AG04449 (cell line): ENCODE measurements at regions not wholly inside any gene's neighbourhood (a gene's known extent, or its start where the extent isn't known, plus 50 kb on each side); places are given as distances from the start of the nearest gene placed in this dataset.

Experiments used
- CTCF ChIA-PET: fragments of 350-600 bp; formaldehyde crosslinking; extraction: SDS; loops from one replicate; lab custom pipeline; 2021; ENCODE audit warnings: antibody characterized with exemption; lab: Yijun Ruan, JAX
- POLR2A ChIA-PET: fragments of 400-600, 350-600 bp; formaldehyde crosslinking; extraction: SDS; loops from one replicate; lab custom pipeline; 2020; ENCODE audit warnings: antibody characterized with exemption, inconsistent platforms; lab: Yijun Ruan, JAX
- DNase-seq: peaks from one replicate; pipeline ENCODE4 v3.0.0-alpha.2; 2010; ENCODE audit warnings: low read depth, low spot score
- H3K4me3 ChIP-seq: 2 replicates; pipeline ENCODE4 v1.5.1; 2011; ENCODE audit warnings: low read depth, mild to moderate bottlenecking, control low read depth, low read length
- CTCF ChIP-seq: IDR thresholded peaks from one replicate; pipeline ENCODE4 v1.5.1; 2011; ENCODE audit warnings: mild to moderate bottlenecking, moderate library complexity, low read length, control low read depth, inconsistent platforms; ENCODE audit not compliant: insufficient read depth; ENCODE audit errors: missing control alignments

DNA sequence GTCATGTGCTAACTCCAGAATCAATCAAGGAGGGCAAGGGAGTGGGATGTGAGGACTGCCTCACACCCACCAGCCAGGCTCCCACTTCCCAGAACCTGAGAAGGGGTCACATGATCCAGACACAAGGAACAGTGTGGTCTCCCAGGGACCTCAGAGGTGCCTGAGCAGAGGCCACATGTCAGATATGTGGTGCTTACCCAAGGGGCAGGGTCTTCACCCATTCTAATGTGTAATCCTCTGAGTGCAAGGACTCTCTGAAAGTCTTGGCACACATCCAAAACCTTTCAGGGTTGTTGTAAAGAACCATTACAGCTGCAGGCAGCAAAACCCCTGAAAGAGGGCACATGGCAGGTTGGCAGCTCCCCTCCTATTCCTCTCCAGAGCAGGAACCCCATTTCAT, 656.6 kb downstream of the UQCRFS1 start:
- DNase-seq: no peak
- no peak overlapping the region for H3K4me3 ChIP-seq
- POLR2A ChIA-PET: no interaction called here
- no peak for TF ChIP-seq CTCF
- CTCF ChIA-PET: no interaction called here

GRCh38 chr19:28555317-28555716, 657.6 kb downstream of the UQCRFS1 start:
- DNase-seq: no peak
- CTCF ChIA-PET: no interaction called here
- TF ChIP-seq CTCF: no peak

DNA sequence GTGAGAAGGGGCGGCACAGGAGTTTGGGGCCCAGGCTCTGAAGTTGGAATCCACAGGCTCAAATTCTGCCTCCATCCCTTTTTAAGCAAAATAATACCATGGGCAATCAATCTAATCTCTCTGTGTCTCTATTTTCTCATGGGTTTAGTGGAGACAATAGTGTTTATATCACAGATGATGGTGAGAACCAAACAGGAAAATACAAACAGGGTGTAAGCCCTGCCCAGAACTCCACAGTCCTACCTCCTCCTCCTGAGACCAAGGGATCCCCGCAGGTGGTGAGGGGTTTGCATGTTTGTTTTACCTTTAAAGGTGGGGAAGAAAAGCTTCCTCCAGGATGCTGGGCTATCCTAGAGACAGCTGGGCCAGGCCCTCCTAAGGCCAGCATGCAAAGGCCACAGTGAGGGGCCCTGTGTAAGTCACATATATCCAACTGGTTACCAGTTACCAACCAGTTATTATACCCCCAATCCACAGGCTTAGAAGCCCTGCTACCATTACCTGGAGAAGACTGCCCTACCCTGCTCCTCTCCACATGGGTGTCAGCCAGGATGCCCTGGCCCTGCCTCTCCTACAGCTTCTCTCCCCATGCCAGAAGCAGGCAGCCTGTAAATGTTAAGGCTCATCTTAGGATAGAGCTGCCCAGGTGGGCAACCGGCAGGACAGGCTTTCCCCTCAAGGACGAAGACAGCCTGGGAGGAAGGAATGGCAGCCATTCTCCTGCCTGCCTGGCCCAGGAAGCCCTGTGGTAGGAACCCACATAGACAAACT, 658.4 kb downstream of the UQCRFS1 start:
- DNase-seq: no peak
- CTCF ChIA-PET: no interaction called here
- no peak for TF ChIP-seq CTCF
- POLR2A ChIA-PET: no interaction called here
- H3K4me3 ChIP-seq: no peak overlapping the region

More at GRCh38 chr19:28555317-28555716, 657.6 kb downstream of the UQCRFS1 start:
- POLR2A ChIA-PET: no interaction called here
- H3K4me3 ChIP-seq: no peak overlapping the region

DNA sequence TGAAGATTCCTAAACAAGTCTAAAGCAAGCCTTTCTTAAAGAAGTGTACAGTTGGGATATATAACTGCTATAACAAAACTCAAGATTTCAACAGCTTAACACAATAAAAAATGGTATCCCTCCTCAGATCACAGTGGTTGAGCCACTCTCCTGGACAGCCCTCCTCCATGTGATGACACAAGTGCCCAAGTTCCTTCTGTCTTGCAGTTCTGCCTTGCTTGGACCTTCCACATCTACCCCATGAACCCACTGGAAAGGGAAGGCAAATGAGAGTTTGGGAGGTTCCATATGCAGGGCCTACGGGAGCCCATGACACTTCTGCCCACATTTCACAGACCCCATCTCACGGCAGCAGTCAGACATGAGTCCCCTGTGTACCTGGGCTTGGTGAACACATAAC, 659.2 kb downstream of the UQCRFS1 start:
- DNase-seq: no peak
- ChIA-PET CTCF (no interaction called here), POLR2A (no interaction called here)
- no peak for TF ChIP-seq CTCF
- no peak overlapping the region for H3K4me3 ChIP-seq

DNA sequence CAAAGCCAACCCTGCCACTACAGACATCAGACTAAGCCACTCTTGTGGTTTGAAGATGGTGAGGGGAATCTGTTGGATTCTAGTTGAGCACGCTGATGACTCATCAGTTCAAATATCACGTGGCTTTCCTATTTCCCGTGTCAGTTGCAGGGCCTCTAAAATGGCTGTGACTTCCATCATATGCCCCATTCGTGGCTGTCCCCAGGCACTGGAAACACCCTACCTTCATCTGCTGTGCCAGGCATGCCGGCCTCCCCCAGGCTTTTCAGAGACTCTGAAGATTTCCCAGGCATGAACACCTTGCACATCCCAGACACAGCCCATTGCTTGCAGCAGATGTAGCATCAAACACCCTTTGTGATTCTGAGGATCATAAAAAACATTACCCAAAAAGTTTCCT, 659.9 kb downstream of the UQCRFS1 start:
- TF ChIP-seq CTCF: no peak
- POLR2A ChIA-PET: no interaction called here
- no peak for DNase-seq
- H3K4me3 ChIP-seq: no peak overlapping the region
- CTCF ChIA-PET: interaction anchor here (1.0 kb wide), 1 partner anchor 44 kb away, joined by 3 read pairs; no protein-coding TSS in a partner anchor

DNA sequence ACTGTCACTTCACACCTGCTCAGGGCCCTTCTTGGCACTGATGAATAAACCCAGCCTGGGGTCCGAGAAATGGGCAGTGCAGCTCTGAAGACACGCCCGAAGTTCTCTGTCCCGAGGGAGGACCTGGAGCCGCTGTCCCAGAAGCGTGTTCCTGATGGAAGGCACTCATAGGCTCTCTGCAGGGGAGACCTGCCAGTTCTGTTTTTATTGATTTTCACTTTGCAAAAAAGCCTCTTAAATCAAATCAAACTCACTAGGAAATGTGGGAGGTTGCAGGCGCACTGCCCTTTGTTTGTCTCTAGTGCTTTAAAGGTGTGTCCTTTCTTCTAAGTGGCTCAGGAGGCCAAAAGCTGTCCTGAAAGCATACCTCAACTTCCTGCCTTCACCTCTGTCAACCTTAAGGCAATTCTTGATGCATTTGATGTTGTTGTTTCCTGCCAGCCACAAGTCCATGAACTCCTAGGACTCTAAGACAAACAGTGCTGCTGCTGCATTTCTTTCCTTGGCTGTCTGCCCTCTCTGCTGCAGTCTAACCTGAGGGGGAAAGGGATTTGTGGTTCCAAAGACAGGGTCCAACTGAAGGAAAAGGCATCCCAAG, 663.2 kb downstream of the UQCRFS1 start:
- POLR2A ChIA-PET: no interaction called here
- no peak for TF ChIP-seq CTCF
- CTCF ChIA-PET: no interaction called here

More for the DNA sequence above, 663.2 kb downstream of the UQCRFS1 start:
- no peak overlapping the region for H3K4me3 ChIP-seq
- no peak for DNase-seq
